ENCODE measurements at regions not wholly inside any gene's neighbourhood (a gene's known extent, or its start where the extent isn't known, plus 50 kb on each side); places are given as distances from the start of the nearest gene placed in this dataset.

- Histone ChIP-seq H3K27ac (no peak overlapping the region), H3K27me3 (no peaks in the 10 kb centered on the region), H3K9me3 (no peaks in the 10 kb centered on the region), H3K36me3 (no peaks in the 10 kb centered on the region), H3K4me3 (no peak overlapping the region), H3K4me1 (peaks cover 0 to 4% (median 0%) of the 10 kb centered on the region in 4 donors)
- TF ChIP-seq POLR2A (IDR thresholded peaks at IDR 0.05) (no peak), CTCF (IDR thresholded peaks at IDR 0.05) (no peak), EP300 (IDR thresholded peaks at IDR 0.05; ENCODE audit: low read depth) (no peak), POLR2AphosphoS5 (IDR thresholded peaks at IDR 0.05) (no peak)
- 53% methylated on average over 8 of the region's 8 CpGs; no CpG with 5 or more reads in 1 of the 2 donors for WGBS, 2 donors (ENCODE audit: low coverage in 1 of 2)
- no peak for DNase-seq
- intact Hi-C loops (cut with DNase I; ENCODE audit: low total_unique reads): no loop called here
- in situ Hi-C loops (cut with MboI; ENCODE audit: low pct_ligation_motif_present in 1 of 4, low pct_unique_long_range_greater_than_20kb in 1 of 4, low sequenced_read_pairs in 3 of 4): no loop called here
Measured at GRCh38 chr1:82517586-82517985, 716.9 kb downstream of the ADGRL2 start.

GRCh38 chr1:82515650-82516049, 714.9 kb downstream of the ADGRL2 start:
- TF ChIP-seq EP300 (IDR thresholded peaks at IDR 0.05; ENCODE audit: low read depth): no peak
- TF ChIP-seq POLR2AphosphoS5 (IDR thresholded peaks at IDR 0.05): peak in 1 of 3 donors; percentile 35
- TF ChIP-seq CTCF (IDR thresholded peaks at IDR 0.05): no peak
- Histone ChIP-seq H3K36me3 (no peaks in the 10 kb centered on the region), H3K9me3 (no peaks in the 10 kb centered on the region), H3K4me3 (no peak overlapping the region), H3K27ac (no peak overlapping the region), H3K27me3 (no peaks in the 10 kb centered on the region), H3K4me1 (peaks cover 0 to 4% (median 0%) of the 10 kb centered on the region in 4 donors)
- DNase-seq: no peak
- in situ Hi-C loops (cut with MboI; ENCODE audit: low pct_ligation_motif_present in 1 of 4, low pct_unique_long_range_greater_than_20kb in 1 of 4, low sequenced_read_pairs in 3 of 4) (no loop called here), intact Hi-C loops (cut with DNase I; ENCODE audit: low total_unique reads) (no loop called here)

- no peak for DNase-seq
- no peak overlapping the region for H3K27ac ChIP-seq
- no peaks in the 10 kb centered on the region for H3K9me3 ChIP-seq
- no peak overlapping the region for H3K4me3 ChIP-seq
- TF ChIP-seq POLR2A (IDR thresholded peaks at IDR 0.05) (no peak), POLR2AphosphoS5 (IDR thresholded peaks at IDR 0.05) (no peak), CTCF (IDR thresholded peaks at IDR 0.05) (no peak), EP300 (IDR thresholded peaks at IDR 0.05; ENCODE audit: low read depth) (no peak)
- intact Hi-C loops (cut with DNase I; ENCODE audit: low total_unique reads): no loop called here
- no peaks in the 10 kb centered on the region for H3K27me3 ChIP-seq
- in situ Hi-C loops (cut with MboI; ENCODE audit: low pct_ligation_motif_present in 1 of 4, low pct_unique_long_range_greater_than_20kb in 1 of 4, low sequenced_read_pairs in 3 of 4): no loop called here
- H3K4me1 ChIP-seq: peaks cover 0 to 4% (median 0%) of the 10 kb centered on the region in 4 donors
- H3K36me3 ChIP-seq: no peaks in the 10 kb centered on the region
Measured at GRCh38 chr1:82511441-82511840, 710.7 kb downstream of the ADGRL2 start.

- H3K36me3 ChIP-seq: no peaks in the 10 kb centered on the region
- 48 to 61% methylated on average over 2 of the region's 2 CpGs for WGBS, 2 donors (ENCODE audit: low coverage in 1 of 2)
- H3K4me1 ChIP-seq: no peaks in the 10 kb centered on the region
- no peaks in the 10 kb centered on the region for H3K9me3 ChIP-seq
- intact Hi-C loops (cut with DNase I; ENCODE audit: low total_unique reads) (no loop called here), in situ Hi-C loops (cut with MboI; ENCODE audit: low pct_ligation_motif_present in 1 of 4, low pct_unique_long_range_greater_than_20kb in 1 of 4, low sequenced_read_pairs in 3 of 4) (no loop called here)
- no peak overlapping the region for H3K4me3 ChIP-seq
- H3K27me3 ChIP-seq: no peaks in the 10 kb centered on the region
- no peak for DNase-seq
- TF ChIP-seq POLR2A (IDR thresholded peaks at IDR 0.05) (no peak), POLR2AphosphoS5 (IDR thresholded peaks at IDR 0.05) (no peak), CTCF (IDR thresholded peaks at IDR 0.05) (no peak), EP300 (IDR thresholded peaks at IDR 0.05; ENCODE audit: low read depth) (no peak)
- no peak overlapping the region for H3K27ac ChIP-seq
Measured at GRCh38 chr1:82510431-82510830, 709.7 kb downstream of the ADGRL2 start.
